GM12872 (cell line): ENCODE measurements at regions not wholly inside any gene's neighbourhood (a gene's known extent, or its start where the extent isn't known, plus 50 kb on each side); places are given as distances from the start of the nearest gene placed in this dataset.

Source experiments
- CTCF ChIP-seq: IDR thresholded peaks from 3 replicates; pipeline ENCODE4 v1.5.1; 2011; ENCODE audit warnings: low read depth, mild to moderate bottlenecking, low read length, moderate library complexity; ENCODE audit not compliant: insufficient read depth

DNA sequence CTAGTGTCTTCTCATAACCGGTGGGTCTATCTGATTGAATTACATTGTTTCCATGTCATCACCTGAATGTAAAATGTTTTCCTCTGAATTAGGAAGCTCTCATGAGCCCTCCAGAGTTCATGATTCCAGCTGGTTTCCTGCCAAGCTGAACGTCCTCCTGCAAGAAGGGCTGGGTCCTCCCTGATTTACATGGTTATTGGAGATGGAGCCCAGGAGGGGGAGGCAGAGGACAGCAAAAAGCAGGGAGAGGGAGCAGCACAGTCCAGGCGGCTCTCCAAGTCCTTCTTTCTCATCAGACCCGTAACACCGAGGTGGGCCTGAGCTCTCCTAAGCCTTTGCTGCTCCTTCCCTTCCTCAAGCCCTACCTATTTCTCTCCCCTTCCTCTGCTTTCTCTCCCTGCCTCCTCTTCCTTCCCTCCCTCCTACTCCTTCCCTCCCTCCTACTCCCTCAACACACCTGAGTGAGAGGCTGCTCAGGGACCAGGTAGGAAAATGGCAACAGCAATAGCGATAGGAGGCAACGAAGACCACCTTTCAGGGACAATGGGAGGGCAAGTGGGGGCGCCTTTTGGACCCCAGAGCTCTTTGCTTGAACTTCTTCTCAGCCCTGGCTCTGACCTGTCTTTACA lies 265.9 kb downstream of the PRDM2 start:
- peak; percentile 22; the same call in 2 of the 3 replicates for TF ChIP-seq CTCF

GRCh38 chr1:13967707-13968106 lies 267.7 kb downstream of the PRDM2 start:
- no peak for TF ChIP-seq CTCF

DNA sequence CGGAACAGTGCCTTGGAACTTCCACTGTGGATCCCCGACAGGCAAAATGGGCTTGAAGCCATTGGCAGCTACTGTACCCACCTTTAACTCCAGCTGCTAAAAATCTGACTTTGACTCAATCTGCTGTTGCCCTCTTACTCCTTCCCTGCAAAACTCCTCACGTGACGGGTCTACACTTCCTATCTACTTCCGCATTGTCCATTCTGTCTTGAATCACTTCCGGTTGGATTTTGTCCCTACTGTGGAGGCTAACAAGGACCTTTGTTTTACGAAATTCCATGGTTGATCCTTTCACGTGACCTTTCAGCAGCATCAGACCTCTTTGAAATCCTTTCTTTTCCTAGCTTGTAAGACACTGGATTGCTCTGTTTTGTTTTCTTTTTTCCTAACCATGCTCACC lies 268.4 kb downstream of the PRDM2 start:
- TF ChIP-seq CTCF = no peak

DNA sequence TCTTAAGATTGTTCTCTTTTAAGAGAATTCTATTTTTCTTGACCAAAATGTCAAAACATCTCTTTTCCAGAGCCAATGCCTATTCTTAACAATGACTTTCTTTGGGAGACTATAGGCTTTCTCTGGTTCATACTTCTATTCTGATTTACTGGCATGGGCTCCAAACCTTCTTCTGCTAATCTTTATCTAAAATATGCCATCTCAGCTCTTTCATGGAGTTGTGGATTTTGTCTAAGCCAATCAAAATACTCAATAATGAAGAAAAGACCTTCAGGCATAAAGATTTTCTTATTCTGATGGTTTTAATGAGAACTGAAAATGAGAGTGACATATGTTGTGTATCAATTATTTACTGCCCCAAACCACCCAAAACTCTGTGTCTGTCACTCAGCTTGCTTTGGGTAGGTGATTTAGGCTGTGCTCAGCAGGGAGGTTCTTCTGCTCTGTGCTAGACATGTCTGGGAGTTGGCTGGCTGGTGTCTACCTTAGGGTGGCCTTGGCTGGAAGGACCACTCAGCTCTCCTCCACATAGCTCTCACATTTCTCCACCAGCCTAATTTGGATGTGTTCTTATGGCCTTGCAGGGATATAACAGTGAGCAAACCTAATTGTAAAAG lies 270.8 kb downstream of the PRDM2 start:
- no peak for TF ChIP-seq CTCF

GRCh38 chr1:13976485-13976884 lies 276.5 kb downstream of the PRDM2 start:
- TF ChIP-seq CTCF = no peak

- TF ChIP-seq CTCF = no peak
Observed at GRCh38 chr1:13981142-13981541, 281.2 kb downstream of the PRDM2 start.

- no peak for TF ChIP-seq CTCF
Observed at GRCh38 chr1:13983393-13983792, 283.4 kb downstream of the PRDM2 start.

- TF ChIP-seq CTCF = no peak
Observed at GRCh38 chr1:13990939-13991338, 291.0 kb downstream of the PRDM2 start.
